ENCODE measurements at regions not wholly inside any gene's neighbourhood (a gene's known extent, or its start where the extent isn't known, plus 50 kb on each side); places are given as distances from the start of the nearest gene placed in this dataset.

DNA sequence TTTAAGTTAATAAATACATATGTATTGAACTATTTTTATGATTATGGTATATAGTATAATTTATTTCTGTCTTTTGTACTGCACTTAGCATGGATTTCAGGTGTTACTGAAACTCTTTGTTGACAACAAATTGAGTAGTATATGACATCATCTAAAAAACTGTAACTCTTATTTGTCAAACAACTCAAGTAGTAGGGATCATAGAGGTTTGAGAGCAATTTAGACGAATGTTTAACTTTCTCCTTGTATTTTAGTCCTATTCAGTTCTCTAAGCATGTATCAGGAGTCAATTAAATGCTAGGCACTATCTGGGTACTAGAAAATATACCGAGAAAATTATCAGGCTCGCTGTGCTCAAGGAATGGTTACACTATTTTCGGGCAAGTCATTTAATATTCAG, 595.2 kb downstream of the METTL15 start:
- Histone ChIP-seq H3K9me3 (no peaks in the 10 kb centered on the region), H3K4me3 (ENCODE audit: low read depth, low read length) (no peak overlapping the region), H3K27me3 (no peaks in the 10 kb centered on the region), H3K36me3 (no peaks in the 10 kb centered on the region), H3K4me1 (no peaks in the 10 kb centered on the region)
- DNase-seq: no peak
- TF ChIP-seq, protein P1, sequence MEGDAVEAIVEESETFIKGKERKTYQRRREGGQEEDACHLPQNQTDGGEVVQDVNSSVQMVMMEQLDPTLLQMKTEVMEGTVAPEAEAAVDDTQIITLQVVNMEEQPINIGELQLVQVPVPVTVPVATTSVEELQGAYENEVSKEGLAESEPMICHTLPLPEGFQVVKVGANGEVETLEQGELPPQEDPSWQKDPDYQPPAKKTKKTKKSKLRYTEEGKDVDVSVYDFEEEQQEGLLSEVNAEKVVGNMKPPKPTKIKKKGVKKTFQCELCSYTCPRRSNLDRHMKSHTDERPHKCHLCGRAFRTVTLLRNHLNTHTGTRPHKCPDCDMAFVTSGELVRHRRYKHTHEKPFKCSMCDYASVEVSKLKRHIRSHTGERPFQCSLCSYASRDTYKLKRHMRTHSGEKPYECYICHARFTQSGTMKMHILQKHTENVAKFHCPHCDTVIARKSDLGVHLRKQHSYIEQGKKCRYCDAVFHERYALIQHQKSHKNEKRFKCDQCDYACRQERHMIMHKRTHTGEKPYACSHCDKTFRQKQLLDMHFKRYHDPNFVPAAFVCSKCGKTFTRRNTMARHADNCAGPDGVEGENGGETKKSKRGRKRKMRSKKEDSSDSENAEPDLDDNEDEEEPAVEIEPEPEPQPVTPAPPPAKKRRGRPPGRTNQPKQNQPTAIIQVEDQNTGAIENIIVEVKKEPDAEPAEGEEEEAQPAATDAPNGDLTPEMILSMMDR (IDR thresholded peaks at IDR 0.05; ENCODE audit: low read depth, low read length): no peak

DNA sequence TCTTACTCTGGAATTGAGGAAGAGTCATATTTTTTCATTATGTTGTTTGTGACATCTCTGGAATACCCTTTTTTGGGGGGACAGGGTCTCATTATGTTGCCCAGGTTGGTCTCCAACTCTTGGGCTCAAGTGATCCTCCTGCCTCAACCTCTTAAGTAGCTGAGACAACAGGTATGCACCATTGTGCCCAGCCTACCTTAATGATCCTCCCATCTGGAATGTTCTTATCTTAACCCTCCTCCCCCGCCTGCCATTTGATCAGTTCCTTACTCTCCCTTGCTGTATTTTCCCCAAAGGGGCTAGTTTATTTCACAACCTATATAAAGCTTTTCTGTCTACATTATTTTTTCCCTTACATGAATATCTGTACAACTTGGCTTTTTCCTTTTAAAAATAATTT, 594.7 kb downstream of the METTL15 start:
- Histone ChIP-seq H3K4me3 (ENCODE audit: low read depth, low read length) (no peak overlapping the region), H3K9me3 (no peaks in the 10 kb centered on the region), H3K36me3 (no peaks in the 10 kb centered on the region), H3K27me3 (no peaks in the 10 kb centered on the region), H3K4me1 (no peaks in the 10 kb centered on the region)
- no peak for DNase-seq
- TF ChIP-seq, protein P1 (IDR thresholded peaks at IDR 0.05; ENCODE audit: low read depth, low read length): no peak

DNA sequence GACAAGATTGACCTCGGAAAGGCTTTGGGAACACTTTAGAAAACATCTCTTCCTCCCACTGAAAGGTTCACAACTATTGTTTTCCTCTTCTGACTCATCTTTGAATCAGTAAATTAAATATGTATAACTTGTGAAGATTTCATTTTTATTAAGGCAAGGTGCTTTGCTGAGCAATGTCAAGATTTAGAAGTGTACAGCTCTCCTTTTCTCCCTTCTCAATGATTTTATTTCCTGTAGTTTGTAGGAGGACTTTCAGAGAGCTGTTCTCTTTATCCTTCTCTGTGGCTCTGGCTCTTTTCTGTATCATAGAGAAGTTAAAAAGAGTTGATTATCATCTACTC, 594.2 kb downstream of the METTL15 start:
- Histone ChIP-seq H3K4me1 (no peaks in the 10 kb centered on the region), H3K4me3 (ENCODE audit: low read depth, low read length) (no peak overlapping the region)

DNA sequence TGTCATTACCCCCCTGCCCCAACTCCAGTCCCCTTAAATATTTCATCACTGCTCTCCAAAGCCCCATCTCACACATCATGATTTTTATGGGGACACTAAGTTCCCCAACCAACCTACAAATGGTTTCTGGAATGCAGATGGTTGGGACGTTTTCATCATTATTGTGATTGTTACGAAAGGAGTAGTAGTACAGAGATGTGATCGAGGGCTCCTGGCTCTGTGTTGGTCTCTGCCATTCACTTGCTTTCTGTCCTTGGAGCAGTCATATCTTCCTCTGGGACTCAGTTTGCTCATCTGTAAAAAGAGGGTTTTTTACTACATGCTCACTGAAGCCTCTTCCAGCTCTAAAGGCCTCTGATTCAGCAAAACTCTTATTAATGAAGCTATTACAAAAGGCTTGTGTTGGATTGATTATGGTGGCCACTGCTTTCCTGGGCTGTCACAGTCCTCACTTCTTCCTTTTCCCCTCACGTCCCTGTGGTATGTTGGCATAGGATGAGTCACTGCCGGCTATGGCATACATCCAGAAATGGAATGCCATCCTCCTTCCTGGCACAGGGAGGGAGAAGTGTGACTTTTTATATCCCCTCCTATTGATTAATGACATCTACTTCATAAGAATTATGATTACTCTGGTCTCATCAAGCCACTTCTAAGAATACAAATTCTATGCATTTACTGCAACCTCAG, 593.7 kb downstream of the METTL15 start:
- TF ChIP-seq, protein P1 (IDR thresholded peaks at IDR 0.05; ENCODE audit: low read depth, low read length): no peak
- Histone ChIP-seq H3K9me3 (no peaks in the 10 kb centered on the region), H3K4me3 (ENCODE audit: low read depth, low read length) (no peak overlapping the region), H3K4me1 (no peaks in the 10 kb centered on the region), H3K27me3 (no peaks in the 10 kb centered on the region), H3K36me3 (no peaks in the 10 kb centered on the region)
- DNase-seq: no peak

More for the DNA sequence above, 594.2 kb downstream of the METTL15 start:
- Histone ChIP-seq H3K27me3 (no peaks in the 10 kb centered on the region), H3K9me3 (no peaks in the 10 kb centered on the region), H3K36me3 (no peaks in the 10 kb centered on the region)
- DNase-seq: no peak
- TF ChIP-seq, protein P1 (IDR thresholded peaks at IDR 0.05; ENCODE audit: low read depth, low read length): no peak

DNA sequence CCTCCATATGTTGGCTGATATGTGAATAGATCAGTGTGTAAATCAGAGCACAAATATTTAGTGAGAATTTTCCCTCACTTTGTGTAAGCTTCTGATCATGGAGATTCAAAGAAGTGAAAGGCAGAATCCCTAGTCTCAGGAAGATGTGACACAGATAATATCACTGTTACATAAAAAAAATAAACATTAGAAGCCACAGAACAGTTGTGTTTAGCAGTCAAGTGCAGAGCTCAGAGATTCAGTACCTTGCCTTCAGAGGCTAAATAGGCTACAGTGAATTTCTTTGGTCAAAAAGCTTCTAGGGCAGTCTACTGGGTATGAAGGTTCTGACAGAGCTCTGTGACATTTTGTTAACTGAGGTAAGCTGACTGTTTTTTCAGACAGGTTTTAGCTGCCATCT, 591.5 kb downstream of the METTL15 start:
- H3K27me3 ChIP-seq: no peaks in the 10 kb centered on the region
- DNase-seq: no peak
- H3K36me3 ChIP-seq: no peaks in the 10 kb centered on the region
- TF ChIP-seq, protein P1 (IDR thresholded peaks at IDR 0.05; ENCODE audit: low read depth, low read length): no peak
- H3K4me1 ChIP-seq: no peaks in the 10 kb centered on the region
- no peaks in the 10 kb centered on the region for H3K9me3 ChIP-seq
- no peak overlapping the region for H3K4me3 ChIP-seq (ENCODE audit: low read depth, low read length)

DNA sequence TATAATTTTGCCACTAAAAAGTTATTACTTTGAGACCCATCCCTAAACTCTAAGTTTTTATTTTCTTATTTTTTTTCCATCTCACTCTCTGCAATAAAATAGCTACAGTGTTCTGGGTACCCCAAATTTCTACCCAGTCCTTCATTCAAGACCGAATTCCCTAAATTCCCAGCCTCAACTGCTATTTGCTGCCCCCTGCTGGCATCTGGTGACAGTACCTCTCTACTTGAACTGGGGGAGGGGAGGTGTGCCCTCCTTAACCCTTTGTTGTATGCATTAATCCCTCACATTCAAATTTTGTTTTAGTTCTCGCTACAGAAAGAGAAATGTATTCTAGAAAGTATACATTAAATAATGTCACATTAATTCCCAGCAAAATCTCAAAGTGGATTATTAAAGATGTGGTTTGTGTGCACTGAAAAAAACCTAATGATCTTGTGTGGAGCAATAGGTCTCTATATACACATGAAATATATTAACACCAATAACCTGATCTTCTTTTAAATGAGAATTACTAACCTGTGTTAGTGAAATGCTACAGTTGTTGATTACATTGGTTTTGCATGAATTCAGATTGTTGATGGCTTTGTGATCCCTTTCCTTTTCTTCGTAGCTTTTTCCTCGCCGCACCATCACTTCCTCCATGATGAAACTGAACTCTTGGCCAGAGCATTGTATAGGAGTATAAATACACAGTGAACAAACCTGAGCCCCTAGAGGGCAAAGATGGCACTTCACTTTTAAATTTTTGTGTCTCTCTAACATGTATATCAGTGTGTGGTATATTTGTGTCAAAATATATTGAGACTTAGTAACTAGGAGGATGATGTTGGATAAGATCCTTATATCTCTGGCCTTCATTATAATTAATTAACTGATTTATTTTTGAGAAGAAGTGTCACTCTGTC, 590.0 kb downstream of the METTL15 start:
- H3K4me1 ChIP-seq: no peaks in the 10 kb centered on the region
- TF ChIP-seq, protein P1 (IDR thresholded peaks at IDR 0.05; ENCODE audit: low read depth, low read length): peak; percentile 77
- H3K27me3 ChIP-seq: no peaks in the 10 kb centered on the region
- DNase-seq: peak; percentile 45
- no peaks in the 10 kb centered on the region for H3K9me3 ChIP-seq
- no peaks in the 10 kb centered on the region for H3K36me3 ChIP-seq
- no peak overlapping the region for H3K4me3 ChIP-seq (ENCODE audit: low read depth, low read length)

All from BE2C (cell line).